Neuronal stem cell (in vitro differentiated cells): ENCODE measurements at regions not wholly inside any gene's neighbourhood (a gene's known extent, or its start where the extent isn't known, plus 50 kb on each side); places are given as distances from the start of the nearest gene placed in this dataset.

Source experiments
- DNase-seq: peaks from one replicate; pipeline ENCODE4 v3.0.0-alpha.2; 2013; ENCODE audit warnings: low spot score
- H2AFZ ChIP-seq: one replicate; pipeline ENCODE4 v1.6.1; 2013; ENCODE audit warnings: mild to moderate bottlenecking, low read length, inconsistent platforms
- H2AK5ac ChIP-seq: 2 replicates; pipeline ENCODE4 v1.6.1; 2013; ENCODE audit warnings: low read depth, mild to moderate bottlenecking, inconsistent platforms, low read length, moderate library complexity, mixed read lengths
- H2BK120ac ChIP-seq: 2 replicates; pipeline ENCODE4 v1.6.1; 2013; ENCODE audit warnings: low read depth, mild to moderate bottlenecking, inconsistent platforms, low read length, moderate library complexity, mixed read lengths
- H2BK12ac ChIP-seq: one replicate; pipeline ENCODE4 v1.6.1; 2013; ENCODE audit warnings: low read length, inconsistent platforms
- H2BK15ac ChIP-seq: 2 replicates; pipeline ENCODE4 v1.6.1; 2013; ENCODE audit warnings: mild to moderate bottlenecking, low read length, inconsistent platforms, mixed read lengths
- H2BK5ac ChIP-seq: one replicate; pipeline ENCODE4 v1.6.1; 2013; ENCODE audit warnings: inconsistent platforms, mild to moderate bottlenecking, low read length, moderate library complexity
- H3K14ac ChIP-seq: one replicate; pipeline ENCODE4 v1.6.1; 2013; ENCODE audit warnings: low read length, inconsistent platforms
- H3K18ac ChIP-seq: 2 replicates; pipeline ENCODE4 v1.6.1; 2013; ENCODE audit warnings: low read length, inconsistent platforms
- H3K23ac ChIP-seq: 2 replicates; pipeline ENCODE4 v1.6.1; 2013; ENCODE audit warnings: low read depth, mild to moderate bottlenecking, mixed read lengths, low read length, inconsistent platforms; ENCODE audit not compliant: poor library complexity
- H3K27ac ChIP-seq: replicated peaks from 3 replicates; pipeline ENCODE4 v1.5.1; 2013; ENCODE audit warnings: low read length, inconsistent platforms
- H3K27me3 ChIP-seq, 3 experiments: 2 replicates each; pipeline ENCODE4 v1.6.1; 2013; ENCODE audit warnings: low read length in 3 of 3, mild to moderate bottlenecking in 2 of 3, inconsistent platforms in 1 of 3, low read depth in 1 of 3, mixed read lengths in 1 of 3, moderate library complexity in 1 of 3; ENCODE audit not compliant: control insufficient read depth in 3 of 3, insufficient read depth in 3 of 3
- H3K36me3 ChIP-seq, 2 donors: replicated peaks in 1 of 2; 2 replicates each; pipeline ENCODE4 v1.6.1; 2013; ENCODE audit warnings: low read length in 2 of 2; ENCODE audit not compliant: control insufficient read depth in 2 of 2, insufficient read depth in 2 of 2
- H3K4ac ChIP-seq: 2 replicates; pipeline ENCODE4 v1.6.1; 2013; ENCODE audit warnings: inconsistent platforms, mild to moderate bottlenecking, low read length, moderate library complexity
- H3K4me1 ChIP-seq, 2 donors: 1 replicate in 1 of 2; 2 replicates in 1 of 2; pipeline ENCODE4 v1.6.1; 2013; ENCODE audit warnings: low read length in 2 of 2, low read depth in 1 of 2; ENCODE audit not compliant: control insufficient read depth in 2 of 2, insufficient read depth in 1 of 2
- H3K4me2 ChIP-seq: one replicate; pipeline ENCODE4 v1.6.1; 2013; ENCODE audit warnings: mild to moderate bottlenecking, low read length, inconsistent platforms; ENCODE audit not compliant: insufficient read depth, poor library complexity, severe bottlenecking
- H3K4me3 ChIP-seq, 2 donors: 2 replicates each; pipeline ENCODE4 v1.5.1; 2013; ENCODE audit warnings: low read length in 2 of 2, mild to moderate bottlenecking in 2 of 2, inconsistent platforms in 1 of 2, moderate library complexity in 1 of 2
- H3K79me1 ChIP-seq: one replicate; pipeline ENCODE4 v1.6.1; 2013; ENCODE audit warnings: low read depth, mild to moderate bottlenecking, inconsistent platforms, low read length, moderate library complexity
- H3K9ac ChIP-seq: one replicate; pipeline ENCODE4 v1.6.1; 2013; ENCODE audit warnings: mild to moderate bottlenecking, low read depth, low read length, inconsistent platforms; ENCODE audit not compliant: poor library complexity
- H3K9me3 ChIP-seq, 2 donors: replicated peaks in 1 of 2; 2 replicates each; pipeline versions ENCODE3 to v1.6.1; 2013; ENCODE audit warnings: low read length in 2 of 2, mild to moderate bottlenecking in 2 of 2, inconsistent platforms in 1 of 2, low read depth in 1 of 2, mixed read lengths in 1 of 2, moderate library complexity in 1 of 2; ENCODE audit not compliant: control insufficient read depth in 2 of 2, insufficient read depth in 1 of 2
- H4K8ac ChIP-seq: one replicate; pipeline ENCODE4 v1.6.1; 2013; ENCODE audit warnings: low read depth, mild to moderate bottlenecking, inconsistent platforms, low read length, moderate library complexity
- H4K91ac ChIP-seq: one replicate; pipeline ENCODE4 v1.6.1; 2013; ENCODE audit warnings: low read length, low read depth, mild to moderate bottlenecking, inconsistent platforms; ENCODE audit not compliant: poor library complexity
- WGBS, 2 donors: extraction: QIAGEN DNeasy Blood & Tissue Kit; methylation state at CpG; one replicate each; pipeline ENCODE4 v1.1.7; 2013; ENCODE audit warnings: missing lambda C conversion rate in 2 of 2, mixed read lengths in 1 of 2; ENCODE audit not compliant: insufficient read length in 2 of 2, insufficient replicate concordance in 1 of 2; ENCODE audit errors: extremely low coverage in 2 of 2; 5-methylcytosine and 5-hydroxymethylcytosine counted together

DNA sequence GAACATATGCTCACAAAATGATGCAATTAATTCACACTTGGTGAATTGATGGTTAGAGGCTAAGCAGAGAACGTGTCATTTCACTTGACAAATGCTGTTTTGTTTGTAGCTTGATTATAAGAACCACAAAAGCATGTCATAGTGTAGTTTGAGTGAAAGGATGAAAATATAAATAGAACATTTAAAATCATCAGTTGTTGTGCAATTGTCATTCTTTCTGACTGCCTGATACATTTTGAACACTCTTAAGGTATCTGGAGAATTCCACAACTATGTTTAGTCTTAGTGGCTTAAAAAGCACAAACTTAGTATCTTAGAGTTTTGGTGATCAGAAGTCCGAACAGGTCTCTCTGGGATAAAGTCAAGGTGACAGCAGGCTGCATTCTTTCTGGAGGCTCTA lies 129.4 kb downstream of the BASP1 start:
- DNase-seq = no peak

DNA sequence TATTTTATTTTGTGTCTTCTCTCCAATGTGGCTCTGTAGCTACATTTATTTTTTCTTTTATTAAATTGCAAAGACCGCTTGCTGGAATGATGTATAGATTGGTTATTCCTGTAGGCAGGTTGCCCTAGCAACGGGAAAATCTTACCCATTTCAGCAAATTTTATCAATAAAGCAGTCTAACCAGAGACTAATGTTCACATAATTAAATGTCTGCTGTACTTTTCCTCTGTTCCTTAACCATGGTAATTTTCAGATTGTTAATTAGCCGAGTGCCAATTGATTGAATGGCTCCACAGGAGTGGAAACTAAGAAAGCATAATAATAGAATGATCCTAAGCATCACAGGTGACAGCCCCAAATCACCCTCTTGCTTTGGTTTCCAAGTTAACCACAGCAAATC lies 134.8 kb downstream of the BASP1 start:
- H3K79me1 ChIP-seq = no peaks in the 10 kb centered on the region
- no peak overlapping the region for H3K4ac ChIP-seq
- no peak overlapping the region for H3K4me2 ChIP-seq
- no peak overlapping the region for H2BK5ac ChIP-seq
- H2BK120ac ChIP-seq = no peak overlapping the region
- no peak overlapping the region for H2AK5ac ChIP-seq
- no peaks in the 10 kb centered on the region for H3K9me3 ChIP-seq
- WGBS, 2 donors = no CpG with 5 or more reads among the region's 3 CpGs
- no peak overlapping the region for H2AFZ ChIP-seq
- no peak overlapping the region for H4K91ac ChIP-seq
- DNase-seq = no peak
- no peak overlapping the region for H3K14ac ChIP-seq
- no peak overlapping the region for H3K27ac ChIP-seq
- no peak overlapping the region for H3K18ac ChIP-seq
- no peak overlapping the region for H3K4me3 ChIP-seq
- peaks cover 0 to 2% of the 10 kb centered on the region in 2 donors for H3K4me1 ChIP-seq
- H4K8ac ChIP-seq = no peak overlapping the region
- no peak overlapping the region for H3K23ac ChIP-seq
- no peak overlapping the region for H3K9ac ChIP-seq
- H2BK12ac ChIP-seq = no peak overlapping the region
- H3K27me3 ChIP-seq = no peaks in the 10 kb centered on the region
- H2BK15ac ChIP-seq = no peak overlapping the region
- no peaks in the 10 kb centered on the region for H3K36me3 ChIP-seq

More for the DNA sequence above, 129.4 kb downstream of the BASP1 start:
- no peak overlapping the region for H2BK15ac ChIP-seq
- no peak overlapping the region for H3K27ac ChIP-seq
- no peak overlapping the region for H2BK5ac ChIP-seq
- H3K18ac ChIP-seq = no peak overlapping the region
- no peak overlapping the region for H3K9ac ChIP-seq
- H3K4me2 ChIP-seq = no peak overlapping the region
- no peak overlapping the region for H4K8ac ChIP-seq
- H3K27me3 ChIP-seq = no peaks in the 10 kb centered on the region
- H3K36me3 ChIP-seq = no peaks in the 10 kb centered on the region
- H4K91ac ChIP-seq = no peak overlapping the region
- H3K9me3 ChIP-seq = no peaks in the 10 kb centered on the region
- H3K23ac ChIP-seq = no peak overlapping the region
- WGBS, 2 donors = no CpG with 5 or more reads among the region's 2 CpGs
- no peak overlapping the region for H2BK12ac ChIP-seq
- no peak overlapping the region for H3K4ac ChIP-seq
- no peak overlapping the region for H3K4me3 ChIP-seq
- no peak overlapping the region for H2AK5ac ChIP-seq
- H2AFZ ChIP-seq = no peak overlapping the region
- no peaks in the 10 kb centered on the region for H3K79me1 ChIP-seq
- H2BK120ac ChIP-seq = no peak overlapping the region
- H3K14ac ChIP-seq = no peak overlapping the region
- no peaks in the 10 kb centered on the region for H3K4me1 ChIP-seq

GRCh38 chr5:17354265-17354664 lies 136.8 kb downstream of the BASP1 start:
- Histone ChIP-seq H3K9me3 (no peaks in the 10 kb centered on the region), H2BK12ac (no peak overlapping the region), H3K4me2 (no peak overlapping the region), H3K9ac (peak overlapping the region; percentile 37), H2BK15ac (peak overlapping the region; percentile 5), H3K4me1 (peaks cover 0 to 2% of the 10 kb centered on the region in 2 donors), H2BK5ac (no peak overlapping the region), H3K27me3 (no peaks in the 10 kb centered on the region), H2BK120ac (no peak overlapping the region), H3K23ac (no peak overlapping the region), H4K8ac (no peak overlapping the region), H3K4ac (no peak overlapping the region), H3K18ac (peak overlapping the region; percentile 9), H3K36me3 (no peaks in the 10 kb centered on the region), H2AK5ac (no peak overlapping the region), H3K14ac (peak overlapping the region; percentile 91), H4K91ac (no peak overlapping the region), H2AFZ (no peak overlapping the region), H3K27ac (no peak overlapping the region), H3K79me1 (no peaks in the 10 kb centered on the region), H3K4me3 (no peak overlapping the region)
- WGBS, 2 donors = no CpG with 5 or more reads among the region's 32 CpGs
- DNase-seq = no peak

DNA sequence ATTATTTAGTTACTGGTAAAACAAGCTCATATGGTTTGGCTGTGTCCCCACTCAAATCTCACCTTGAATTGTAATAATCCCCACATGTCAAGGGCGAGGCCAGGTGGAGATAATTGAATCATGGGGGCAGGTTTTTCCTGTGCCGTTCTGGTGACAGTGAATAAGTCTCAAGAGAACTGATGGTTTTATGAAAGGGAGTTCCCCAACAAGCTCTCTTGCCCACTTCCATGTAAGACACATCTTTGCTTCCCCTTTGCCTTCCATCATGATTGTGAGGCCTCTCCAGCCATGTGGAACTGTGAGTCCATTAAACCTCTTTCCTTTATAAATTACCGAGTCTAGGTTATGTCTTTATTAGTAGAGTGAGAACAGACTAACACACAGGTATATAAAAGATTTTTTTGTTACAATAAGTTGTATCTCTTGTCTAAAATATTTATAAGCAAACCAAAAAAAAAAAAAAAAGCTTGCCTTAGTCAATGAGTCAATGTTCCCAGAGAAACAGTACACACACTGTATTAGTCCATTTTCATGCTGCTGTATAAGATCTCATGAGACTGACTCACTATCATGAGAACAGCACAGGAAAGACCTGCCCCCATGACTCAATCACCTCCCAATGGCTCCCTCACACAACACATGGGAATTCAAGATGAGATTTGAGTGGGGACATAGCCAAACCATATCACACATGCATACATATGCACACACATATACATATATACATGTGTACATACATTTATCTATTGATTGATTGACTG lies 138.3 kb downstream of the BASP1 start:
- no peak overlapping the region for H2AK5ac ChIP-seq
- H2BK5ac ChIP-seq = no peak overlapping the region
- no peak overlapping the region for H2BK120ac ChIP-seq
- no peaks in the 10 kb centered on the region for H3K36me3 ChIP-seq
- H3K79me1 ChIP-seq = no peaks in the 10 kb centered on the region
- no peak overlapping the region for H3K4ac ChIP-seq
- H2BK12ac ChIP-seq = no peak overlapping the region
- WGBS, 2 donors = no CpG with 5 or more reads among the region's 3 CpGs
- no peaks in the 10 kb centered on the region for H3K27me3 ChIP-seq
- no peak overlapping the region for H2BK15ac ChIP-seq
- no peak overlapping the region for H3K14ac ChIP-seq
- no peak for DNase-seq
- H3K18ac ChIP-seq = no peak overlapping the region
- no peak overlapping the region for H3K27ac ChIP-seq
- H3K4me3 ChIP-seq = no peak overlapping the region
- no peak overlapping the region for H3K9ac ChIP-seq
- no peaks in the 10 kb centered on the region for H3K9me3 ChIP-seq
- H3K4me1 ChIP-seq = peaks cover 0 to 2% of the 10 kb centered on the region in 2 donors
- H3K4me2 ChIP-seq = no peak overlapping the region
- H3K23ac ChIP-seq = no peak overlapping the region
- H4K8ac ChIP-seq = no peak overlapping the region
- no peak overlapping the region for H4K91ac ChIP-seq
- H2AFZ ChIP-seq = no peak overlapping the region
